Type B pancreatic cell (in vitro differentiated cells): ENCODE measurements at regions not wholly inside any gene's neighbourhood (a gene's known extent, or its start where the extent isn't known, plus 50 kb on each side); places are given as distances from the start of the nearest gene placed in this dataset.

Experiments used
- DNase-seq: peaks from one replicate; pipeline ENCODE4 v3.0.0; 2021; ENCODE audit warnings: mixed read lengths; ENCODE audit not compliant: unreplicated experiment; ENCODE audit errors: extremely low spot score
- H3K27ac Mint-ChIP-seq: 2 replicates; pipeline ENCODE4 v1.8.0; 2021; ENCODE audit warnings: mild to moderate bottlenecking, mixed read lengths
- H3K27me3 Mint-ChIP-seq: 2 replicates; pipeline ENCODE4 v1.8.0; 2021; ENCODE audit warnings: mixed read lengths
- H3K36me3 Mint-ChIP-seq: 2 replicates; pipeline ENCODE4 v1.8.0; 2021; ENCODE audit warnings: mixed read lengths
- H3K4me1 Mint-ChIP-seq: one replicate; pipeline ENCODE4 v1.8.0; 2021; ENCODE audit warnings: mixed read lengths; ENCODE audit not compliant: unreplicated experiment
- H3K4me3 Mint-ChIP-seq: 2 replicates; pipeline ENCODE4 v1.8.0; 2021; ENCODE audit warnings: mild to moderate bottlenecking, mixed read lengths
- H3K9me3 Mint-ChIP-seq: 2 replicates; pipeline ENCODE4 v1.8.0; 2021; ENCODE audit warnings: mixed read lengths
- CTCF ChIP-seq: fragments of 200-600 bp; sonication (generic); conservative IDR thresholded peaks from 2 replicates; pipeline ENCODE4 v1.5.0; 2021; ENCODE audit warnings: antibody characterized with exemption, mild to moderate bottlenecking

GRCh38 chr5:159783726-159784247, 132.5 kb upstream of the ADRA1B start:
- Mint-ChIP-seq H3K27ac (no peak overlapping the region), H3K36me3 (no peaks in the 10 kb centered on the region), H3K4me3 (no peak overlapping the region), H3K9me3 (no peaks in the 10 kb centered on the region), H3K27me3 (peaks cover 8% of the 10 kb centered on the region), H3K4me1 (peaks cover 27% of the 10 kb centered on the region)
- no peak for TF ChIP-seq CTCF
- DNase-seq, result no peak

GRCh38 chr5:159784993-159785392, 131.3 kb upstream of the ADRA1B start:
- no peaks in the 10 kb centered on the region for H3K36me3 Mint-ChIP-seq
- H3K4me1 Mint-ChIP-seq, result peaks cover 27% of the 10 kb centered on the region
- no peak for DNase-seq
- H3K27me3 Mint-ChIP-seq, result peaks cover 8% of the 10 kb centered on the region
- H3K9me3 Mint-ChIP-seq, result no peaks in the 10 kb centered on the region
- no peak overlapping the region for H3K27ac Mint-ChIP-seq
- no peak overlapping the region for H3K4me3 Mint-ChIP-seq
- no peak for TF ChIP-seq CTCF

GRCh38 chr5:159785656-159786055, 130.6 kb upstream of the ADRA1B start:
- no peak for DNase-seq
- Mint-ChIP-seq H3K27me3 (peaks cover 8% of the 10 kb centered on the region), H3K4me1 (peaks cover 27% of the 10 kb centered on the region), H3K4me3 (no peak overlapping the region), H3K36me3 (no peaks in the 10 kb centered on the region), H3K9me3 (no peaks in the 10 kb centered on the region), H3K27ac (no peak overlapping the region)
- no peak for TF ChIP-seq CTCF

- Mint-ChIP-seq H3K27me3 (peaks cover 8% of the 10 kb centered on the region), H3K4me1 (peaks cover 27% of the 10 kb centered on the region), H3K9me3 (no peaks in the 10 kb centered on the region)
Measured at GRCh38 chr5:159786201-159786600, 130.1 kb upstream of the ADRA1B start.

GRCh38 chr5:159786901-159787691, 129.2 kb upstream of the ADRA1B start:
- no peak overlapping the region for H3K4me3 Mint-ChIP-seq
- DNase-seq, result no peak
- H3K27me3 Mint-ChIP-seq, result peaks cover 8% of the 10 kb centered on the region

More at GRCh38 chr5:159786201-159786600, 130.1 kb upstream of the ADRA1B start:
- no peak for TF ChIP-seq CTCF
- H3K4me3 Mint-ChIP-seq, result no peak overlapping the region
- H3K27ac Mint-ChIP-seq, result no peak overlapping the region
- H3K36me3 Mint-ChIP-seq, result no peaks in the 10 kb centered on the region
- DNase-seq, result no peak

More at GRCh38 chr5:159786901-159787691, 129.2 kb upstream of the ADRA1B start:
- H3K36me3 Mint-ChIP-seq, result no peaks in the 10 kb centered on the region
- peak overlapping the region; percentile 4 for H3K27ac Mint-ChIP-seq
- no peaks in the 10 kb centered on the region for H3K9me3 Mint-ChIP-seq
- peaks cover 27% of the 10 kb centered on the region for H3K4me1 Mint-ChIP-seq
- no peak for TF ChIP-seq CTCF
